Osteocyte (in vitro differentiated cells): ENCODE measurements at regions not wholly inside any gene's neighbourhood (a gene's known extent, or its start where the extent isn't known, plus 50 kb on each side); places are given as distances from the start of the nearest gene placed in this dataset.
A peak's percentile ranks its signal among the peaks of the same experiment; 100 is the strongest.

ENCODE experiments used
- DNase-seq: peaks from one replicate; pipeline ENCODE4 v3.0.0; 2021; ENCODE audit warnings: mixed read lengths; ENCODE audit not compliant: unreplicated experiment; ENCODE audit errors: extremely low spot score
- H3K27ac Mint-ChIP-seq: one replicate; pipeline ENCODE4 v1.8.0; 2021; ENCODE audit warnings: mild to moderate bottlenecking, mixed read lengths; ENCODE audit not compliant: unreplicated experiment
- H3K27me3 Mint-ChIP-seq: one replicate; pipeline ENCODE4 v1.8.0; 2021; ENCODE audit warnings: mixed read lengths; ENCODE audit not compliant: unreplicated experiment
- H3K36me3 Mint-ChIP-seq: one replicate; pipeline ENCODE4 v1.8.0; 2021; ENCODE audit warnings: mixed read lengths; ENCODE audit not compliant: unreplicated experiment
- H3K4me1 Mint-ChIP-seq: one replicate; pipeline ENCODE4 v1.8.0; 2021; ENCODE audit warnings: mixed read lengths; ENCODE audit not compliant: unreplicated experiment
- H3K4me3 Mint-ChIP-seq: one replicate; pipeline ENCODE4 v1.8.0; 2021; ENCODE audit warnings: mild to moderate bottlenecking, moderate library complexity, mixed read lengths; ENCODE audit not compliant: unreplicated experiment
- H3K9me3 Mint-ChIP-seq: one replicate; pipeline ENCODE4 v1.8.0; 2021; ENCODE audit warnings: mixed read lengths; ENCODE audit not compliant: unreplicated experiment
- TF ChIP-seq, protein P1 (sequence below): fragments of 200-600 bp; sonication (generic); IDR thresholded peaks from 2 replicates; pipeline ENCODE4 v1.5.0; 2021; ENCODE audit warnings: antibody characterized with exemption, mild to moderate bottlenecking, moderate library complexity

DNA sequence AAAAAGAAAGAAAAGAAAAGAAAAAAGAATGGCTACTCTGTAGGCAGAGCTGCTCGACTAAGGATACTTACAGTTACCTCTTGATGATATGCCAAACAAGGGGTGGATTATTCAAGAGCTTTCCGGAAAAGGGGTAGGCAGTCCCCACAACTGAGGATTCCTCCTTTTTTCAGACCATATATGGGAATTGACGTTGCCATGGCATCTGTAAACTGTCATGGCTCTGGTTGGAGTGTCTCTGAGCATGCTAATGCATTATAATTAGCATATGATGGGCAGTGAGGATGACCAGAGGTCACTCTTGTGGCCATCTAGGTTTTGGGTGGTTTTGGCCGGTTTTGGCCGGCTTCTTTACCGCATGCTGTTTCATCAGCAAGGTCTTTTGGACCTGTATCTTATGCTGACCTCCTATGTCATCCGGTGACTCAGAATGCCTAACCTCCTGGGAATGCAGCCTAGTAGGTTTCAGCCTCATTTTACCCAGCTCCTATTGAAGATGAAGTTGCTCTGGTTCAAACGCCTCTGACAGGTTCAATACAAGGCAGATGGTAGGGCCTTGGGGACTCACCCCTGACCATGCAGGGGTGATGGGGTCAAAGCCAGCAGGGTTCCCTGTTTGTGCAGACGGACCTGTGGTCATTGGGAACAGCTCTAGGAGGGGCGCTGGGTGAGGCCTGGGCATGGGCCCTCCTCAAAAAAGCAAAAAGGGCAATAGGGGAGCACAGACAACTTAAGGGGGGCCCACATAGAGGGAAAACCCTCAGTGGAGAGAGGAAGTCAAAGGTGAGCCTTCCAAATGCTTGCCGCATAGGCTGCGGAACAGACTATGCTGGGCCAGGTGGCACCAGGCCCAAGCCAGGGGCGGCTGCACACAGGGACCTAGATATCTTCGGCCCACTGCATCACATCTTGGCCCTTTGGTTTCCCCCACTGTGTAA is 251.2 kb upstream of the RAB6C start:
- H3K4me3 Mint-ChIP-seq: no peak overlapping the region
- H3K27me3 Mint-ChIP-seq: no peaks in the 10 kb centered on the region
- no peak overlapping the region for H3K27ac Mint-ChIP-seq
- H3K9me3 Mint-ChIP-seq: no peaks in the 10 kb centered on the region
- H3K36me3 Mint-ChIP-seq: no peaks in the 10 kb centered on the region
- TF ChIP-seq, protein P1, sequence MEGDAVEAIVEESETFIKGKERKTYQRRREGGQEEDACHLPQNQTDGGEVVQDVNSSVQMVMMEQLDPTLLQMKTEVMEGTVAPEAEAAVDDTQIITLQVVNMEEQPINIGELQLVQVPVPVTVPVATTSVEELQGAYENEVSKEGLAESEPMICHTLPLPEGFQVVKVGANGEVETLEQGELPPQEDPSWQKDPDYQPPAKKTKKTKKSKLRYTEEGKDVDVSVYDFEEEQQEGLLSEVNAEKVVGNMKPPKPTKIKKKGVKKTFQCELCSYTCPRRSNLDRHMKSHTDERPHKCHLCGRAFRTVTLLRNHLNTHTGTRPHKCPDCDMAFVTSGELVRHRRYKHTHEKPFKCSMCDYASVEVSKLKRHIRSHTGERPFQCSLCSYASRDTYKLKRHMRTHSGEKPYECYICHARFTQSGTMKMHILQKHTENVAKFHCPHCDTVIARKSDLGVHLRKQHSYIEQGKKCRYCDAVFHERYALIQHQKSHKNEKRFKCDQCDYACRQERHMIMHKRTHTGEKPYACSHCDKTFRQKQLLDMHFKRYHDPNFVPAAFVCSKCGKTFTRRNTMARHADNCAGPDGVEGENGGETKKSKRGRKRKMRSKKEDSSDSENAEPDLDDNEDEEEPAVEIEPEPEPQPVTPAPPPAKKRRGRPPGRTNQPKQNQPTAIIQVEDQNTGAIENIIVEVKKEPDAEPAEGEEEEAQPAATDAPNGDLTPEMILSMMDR: no peak
- DNase-seq: peak; percentile 51
- H3K4me1 Mint-ChIP-seq: no peaks in the 10 kb centered on the region

DNA sequence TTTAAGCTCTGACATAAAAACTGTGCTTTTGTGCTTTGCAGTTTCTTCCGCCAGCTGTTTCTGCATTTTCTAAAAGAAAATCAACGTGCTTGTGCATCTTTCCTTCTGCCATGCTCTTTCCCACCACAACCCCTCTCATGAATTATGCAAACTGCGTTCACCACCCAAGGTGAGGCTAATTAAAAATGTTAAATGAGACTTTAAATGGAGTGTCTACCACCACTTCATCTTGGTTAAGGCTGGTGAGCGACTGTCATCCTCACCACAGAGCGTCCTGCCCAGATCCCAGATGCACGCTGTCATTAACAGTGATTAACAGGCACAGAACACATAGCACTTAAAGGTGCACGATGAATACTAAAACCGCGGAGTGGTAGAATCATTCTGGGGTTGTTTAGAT is 250.5 kb upstream of the RAB6C start:
- H3K27ac Mint-ChIP-seq: no peak overlapping the region

DNA sequence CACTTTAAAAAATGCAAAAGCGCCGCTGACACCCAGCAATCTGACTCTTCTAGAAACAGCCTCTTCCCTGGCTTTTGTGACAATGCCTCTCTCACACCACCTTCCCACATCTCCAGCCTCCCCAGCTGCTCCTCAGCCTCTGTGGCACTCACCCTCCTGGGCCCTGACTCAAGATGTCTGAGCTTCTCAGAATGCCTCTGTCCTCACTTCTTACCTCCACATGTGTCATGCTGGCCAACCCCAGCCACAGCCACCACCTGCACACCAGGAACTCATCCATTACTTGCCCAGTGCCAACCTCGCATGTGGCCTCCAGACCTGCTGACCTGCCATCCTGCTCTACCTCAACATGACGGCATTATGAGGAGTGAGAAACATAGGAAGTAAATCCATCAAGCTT is 249.8 kb upstream of the RAB6C start:
- Mint-ChIP-seq H3K4me3 (no peak overlapping the region), H3K9me3 (no peaks in the 10 kb centered on the region), H3K36me3 (no peaks in the 10 kb centered on the region), H3K27ac (no peak overlapping the region), H3K4me1 (no peaks in the 10 kb centered on the region), H3K27me3 (no peaks in the 10 kb centered on the region)
- peak; percentile 38 for DNase-seq
- TF ChIP-seq, protein P1: no peak

More for the DNA sequence above, 250.5 kb upstream of the RAB6C start:
- peak; percentile 30 for DNase-seq
- TF ChIP-seq, protein P1: no peak
- H3K9me3 Mint-ChIP-seq: no peaks in the 10 kb centered on the region
- H3K36me3 Mint-ChIP-seq: no peaks in the 10 kb centered on the region
- H3K27me3 Mint-ChIP-seq: no peaks in the 10 kb centered on the region
- no peak overlapping the region for H3K4me3 Mint-ChIP-seq
- no peaks in the 10 kb centered on the region for H3K4me1 Mint-ChIP-seq

DNA sequence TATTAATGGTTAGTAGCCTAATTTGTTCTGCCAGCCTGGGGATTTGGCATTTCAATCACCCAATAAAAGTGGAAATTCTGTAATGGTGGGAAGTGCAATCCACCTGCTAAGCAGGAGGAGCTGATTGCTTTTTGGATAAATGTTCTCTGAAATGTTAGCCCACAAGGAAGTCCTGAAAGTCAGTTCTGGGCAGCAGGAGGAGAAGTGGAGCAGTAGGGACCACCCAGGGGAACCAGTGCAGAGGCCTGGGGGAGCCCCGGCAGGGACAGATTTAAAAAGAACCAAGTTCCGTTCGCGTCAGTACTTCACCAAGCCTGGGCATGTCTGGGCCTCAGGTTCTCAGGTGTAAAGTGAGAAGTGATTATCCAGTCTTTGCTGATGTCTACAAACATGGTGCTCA is 248.5 kb upstream of the RAB6C start:
- no peaks in the 10 kb centered on the region for H3K4me1 Mint-ChIP-seq
- no peaks in the 10 kb centered on the region for H3K36me3 Mint-ChIP-seq
- peak; percentile 72 for DNase-seq
- no peaks in the 10 kb centered on the region for H3K9me3 Mint-ChIP-seq
- no peak overlapping the region for H3K4me3 Mint-ChIP-seq
- no peak overlapping the region for H3K27ac Mint-ChIP-seq
- no peaks in the 10 kb centered on the region for H3K27me3 Mint-ChIP-seq
- TF ChIP-seq, protein P1: no peak

DNA sequence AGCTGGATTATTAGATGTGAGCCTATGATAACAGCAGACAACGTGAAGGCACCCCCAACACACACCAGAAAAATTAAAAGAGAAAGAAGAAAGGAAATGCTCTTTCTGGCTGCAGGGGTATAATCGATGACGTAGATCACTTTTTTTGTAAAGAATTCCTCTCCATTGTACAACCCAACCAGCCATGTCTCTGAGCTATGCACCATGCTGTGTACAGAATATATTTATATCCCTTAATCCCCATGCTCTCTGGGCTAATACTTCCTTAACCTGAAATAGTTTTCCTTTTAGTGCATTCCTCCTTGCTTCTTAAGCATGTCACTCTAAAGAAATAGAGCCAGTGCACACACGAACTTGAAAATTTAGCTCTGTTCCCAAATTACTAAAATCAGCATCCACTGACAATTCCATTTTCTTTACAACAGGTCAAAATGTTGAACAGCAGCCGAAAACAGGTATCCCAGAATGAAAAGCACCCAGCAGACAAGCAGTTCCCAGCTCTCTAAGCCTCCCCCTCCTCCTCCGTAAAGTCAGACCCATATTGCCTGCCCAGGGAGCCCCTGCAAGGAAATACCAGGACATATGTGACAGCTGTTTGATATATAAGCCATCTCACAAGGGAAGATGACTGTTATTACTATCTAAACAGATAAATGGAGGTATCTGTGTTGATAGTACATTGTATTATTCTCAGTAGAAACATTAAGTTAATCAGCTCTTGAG is 247.4 kb upstream of the RAB6C start:
- DNase-seq: peak; percentile 25
- no peaks in the 10 kb centered on the region for H3K36me3 Mint-ChIP-seq
- TF ChIP-seq, protein P1: no peak
- no peaks in the 10 kb centered on the region for H3K4me1 Mint-ChIP-seq
- H3K27me3 Mint-ChIP-seq: no peaks in the 10 kb centered on the region
- H3K9me3 Mint-ChIP-seq: peaks cover 2% of the 10 kb centered on the region
- no peak overlapping the region for H3K27ac Mint-ChIP-seq
- H3K4me3 Mint-ChIP-seq: no peak overlapping the region
